ENCODE measurements at regions not wholly inside any gene's neighbourhood (a gene's known extent, or its start where the extent isn't known, plus 50 kb on each side); places are given as distances from the start of the nearest gene placed in this dataset.
"Not testable (repeated sequence)": the region's sequence is repeated elsewhere in the genome, so short reads cannot be mapped to it uniquely, and the experiment has no call there.

DNA sequence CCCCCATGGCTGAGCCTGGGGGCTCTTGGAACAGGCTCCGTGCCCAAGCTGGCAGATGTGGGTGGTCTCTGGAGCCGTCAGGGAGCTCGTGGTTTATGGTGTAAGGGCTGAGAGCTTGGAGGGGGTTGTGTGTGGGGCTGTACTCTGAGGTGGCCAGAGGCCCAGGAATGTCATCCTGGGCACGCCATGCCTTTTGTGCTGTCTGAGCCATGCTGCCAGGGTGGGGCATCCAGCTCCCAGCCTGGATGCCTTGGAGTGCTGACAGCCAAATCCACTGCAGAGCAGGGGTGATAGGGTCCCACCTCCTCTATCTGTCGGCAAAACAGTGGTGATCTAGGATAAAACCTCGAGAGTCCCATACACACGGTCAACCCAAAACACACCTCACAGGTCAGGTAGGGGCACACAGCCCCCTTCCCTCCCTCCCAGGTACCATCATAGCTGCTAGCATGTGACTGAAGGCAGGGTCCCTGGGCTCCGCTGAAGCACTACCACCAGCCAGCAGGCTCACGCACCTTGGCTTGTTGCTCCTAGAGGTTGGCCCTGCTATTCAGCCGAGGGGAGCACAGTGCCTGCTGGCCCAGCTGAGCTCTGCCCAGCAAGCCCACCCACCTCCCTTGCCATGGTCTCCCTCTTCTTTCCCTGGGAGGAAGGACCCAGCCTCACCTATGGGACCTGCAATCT lies 61.5 kb downstream of the GOLGA8B start:
- TF ChIP-seq EZH2phosphoT487 (IDR thresholded peaks at IDR 0.05; ENCODE audit: borderline replicate concordance, low read length); EZH2 (IDR thresholded peaks at IDR 0.05; ENCODE audit: low read length, unreplicated experiment): not testable (repeated sequence)
- TF ChIP-seq, protein P1, sequence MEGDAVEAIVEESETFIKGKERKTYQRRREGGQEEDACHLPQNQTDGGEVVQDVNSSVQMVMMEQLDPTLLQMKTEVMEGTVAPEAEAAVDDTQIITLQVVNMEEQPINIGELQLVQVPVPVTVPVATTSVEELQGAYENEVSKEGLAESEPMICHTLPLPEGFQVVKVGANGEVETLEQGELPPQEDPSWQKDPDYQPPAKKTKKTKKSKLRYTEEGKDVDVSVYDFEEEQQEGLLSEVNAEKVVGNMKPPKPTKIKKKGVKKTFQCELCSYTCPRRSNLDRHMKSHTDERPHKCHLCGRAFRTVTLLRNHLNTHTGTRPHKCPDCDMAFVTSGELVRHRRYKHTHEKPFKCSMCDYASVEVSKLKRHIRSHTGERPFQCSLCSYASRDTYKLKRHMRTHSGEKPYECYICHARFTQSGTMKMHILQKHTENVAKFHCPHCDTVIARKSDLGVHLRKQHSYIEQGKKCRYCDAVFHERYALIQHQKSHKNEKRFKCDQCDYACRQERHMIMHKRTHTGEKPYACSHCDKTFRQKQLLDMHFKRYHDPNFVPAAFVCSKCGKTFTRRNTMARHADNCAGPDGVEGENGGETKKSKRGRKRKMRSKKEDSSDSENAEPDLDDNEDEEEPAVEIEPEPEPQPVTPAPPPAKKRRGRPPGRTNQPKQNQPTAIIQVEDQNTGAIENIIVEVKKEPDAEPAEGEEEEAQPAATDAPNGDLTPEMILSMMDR (conservative IDR thresholded peaks at IDR 0.05; ENCODE audit: low read depth, low read length), result not testable (repeated sequence)

Data from PC-3 (cell line).